GM12878 (cell line): ENCODE measurements at regions not wholly inside any gene's neighbourhood (a gene's known extent, or its start where the extent isn't known, plus 50 kb on each side); places are given as distances from the start of the nearest gene placed in this dataset.

Source experiments
- BHLHE40 ChIP-seq, 2 experiments: fragments of 450-650 bp in 1 of 2; IDR thresholded peaks; 2 replicates each; pipeline ENCODE4 v1.6.1; 2011 to 2017; ENCODE audit warnings: low read depth in 2 of 2, borderline replicate concordance in 1 of 2, improper control_type of control experiment in 1 of 2, low read length in 1 of 2, mild to moderate bottlenecking in 1 of 2
- ZNF217 ChIP-seq: fragments of 450-650 bp; IDR thresholded peaks from 2 replicates; pipeline ENCODE4 v1.6.1; 2017; ENCODE audit warnings: antibody characterized with exemption, mild to moderate bottlenecking
- ZNF622 ChIP-seq: fragments of 450-650 bp; IDR thresholded peaks from 2 replicates; pipeline ENCODE4 v1.6.1; 2017; ENCODE audit warnings: mild to moderate bottlenecking, inconsistent platforms
- TF ChIP-seq, protein P1 (sequence below): fragments of 450-650 bp; IDR thresholded peaks from 2 replicates; pipeline ENCODE4 v1.6.1; 2017; ENCODE audit warnings: mild to moderate bottlenecking, moderate library complexity
- TF ChIP-seq, protein P2 (sequence below): fragments of 150-350 bp; IDR thresholded peaks from 2 replicates; pipeline ENCODE4 v1.6.1; 2016; ENCODE audit warnings: low read depth, low read length
- TF ChIP-seq, protein P3 (sequence below): fragments of 450-650 bp; IDR thresholded peaks from 2 replicates; pipeline ENCODE4 v1.6.1; 2016; ENCODE audit warnings: mild to moderate bottlenecking

DNA sequence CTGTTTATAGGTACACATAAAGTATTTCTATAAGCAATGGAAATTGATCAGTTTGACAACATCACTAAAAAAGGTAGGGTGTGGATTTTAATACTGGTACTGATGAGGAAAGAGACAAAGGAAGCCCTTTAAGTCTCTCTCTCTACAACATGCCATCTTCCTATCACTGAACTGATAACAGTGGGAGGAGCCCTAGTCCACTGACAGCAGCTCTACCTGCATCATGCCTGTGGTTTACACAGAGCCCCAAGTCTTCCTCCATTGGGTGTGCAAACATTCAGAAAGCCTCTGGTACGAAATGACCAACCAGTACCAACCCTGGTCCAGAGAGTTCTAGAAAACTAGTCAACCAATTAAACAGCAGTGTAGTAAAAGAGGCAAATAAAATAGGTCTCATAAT lies 53.4 kb downstream of the KLF12 start (continued):
- TF ChIP-seq, protein P1, sequence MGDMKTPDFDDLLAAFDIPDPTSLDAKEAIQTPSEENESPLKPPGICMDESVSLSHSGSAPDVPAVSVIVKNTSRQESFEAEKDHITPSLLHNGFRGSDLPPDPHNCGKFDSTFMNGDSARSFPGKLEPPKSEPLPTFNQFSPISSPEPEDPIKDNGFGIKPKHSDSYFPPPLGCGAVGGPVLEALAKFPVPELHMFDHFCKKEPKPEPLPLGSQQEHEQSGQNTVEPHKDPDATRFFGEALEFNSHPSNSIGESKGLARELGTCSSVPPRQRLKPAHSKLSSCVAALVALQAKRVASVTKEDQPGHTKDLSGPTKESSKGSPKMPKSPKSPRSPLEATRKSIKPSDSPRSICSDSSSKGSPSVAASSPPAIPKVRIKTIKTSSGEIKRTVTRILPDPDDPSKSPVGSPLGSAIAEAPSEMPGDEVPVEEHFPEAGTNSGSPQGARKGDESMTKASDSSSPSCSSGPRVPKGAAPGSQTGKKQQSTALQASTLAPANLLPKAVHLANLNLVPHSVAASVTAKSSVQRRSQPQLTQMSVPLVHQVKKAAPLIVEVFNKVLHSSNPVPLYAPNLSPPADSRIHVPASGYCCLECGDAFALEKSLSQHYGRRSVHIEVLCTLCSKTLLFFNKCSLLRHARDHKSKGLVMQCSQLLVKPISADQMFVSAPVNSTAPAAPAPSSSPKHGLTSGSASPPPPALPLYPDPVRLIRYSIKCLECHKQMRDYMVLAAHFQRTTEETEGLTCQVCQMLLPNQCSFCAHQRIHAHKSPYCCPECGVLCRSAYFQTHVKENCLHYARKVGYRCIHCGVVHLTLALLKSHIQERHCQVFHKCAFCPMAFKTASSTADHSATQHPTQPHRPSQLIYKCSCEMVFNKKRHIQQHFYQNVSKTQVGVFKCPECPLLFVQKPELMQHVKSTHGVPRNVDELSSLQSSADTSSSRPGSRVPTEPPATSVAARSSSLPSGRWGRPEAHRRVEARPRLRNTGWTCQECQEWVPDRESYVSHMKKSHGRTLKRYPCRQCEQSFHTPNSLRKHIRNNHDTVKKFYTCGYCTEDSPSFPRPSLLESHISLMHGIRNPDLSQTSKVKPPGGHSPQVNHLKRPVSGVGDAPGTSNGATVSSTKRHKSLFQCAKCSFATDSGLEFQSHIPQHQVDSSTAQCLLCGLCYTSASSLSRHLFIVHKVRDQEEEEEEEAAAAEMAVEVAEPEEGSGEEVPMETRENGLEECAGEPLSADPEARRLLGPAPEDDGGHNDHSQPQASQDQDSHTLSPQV, result no peak
- TF ChIP-seq BHLHE40 (IDR thresholded peaks at IDR 0.05; ENCODE audit: borderline replicate concordance in 1 of 2, low read depth in 2 of 2, low read length in 1 of 2) (no peak), ZNF217 (no peak), ZNF622 (no peak)
- TF ChIP-seq, protein P2, sequence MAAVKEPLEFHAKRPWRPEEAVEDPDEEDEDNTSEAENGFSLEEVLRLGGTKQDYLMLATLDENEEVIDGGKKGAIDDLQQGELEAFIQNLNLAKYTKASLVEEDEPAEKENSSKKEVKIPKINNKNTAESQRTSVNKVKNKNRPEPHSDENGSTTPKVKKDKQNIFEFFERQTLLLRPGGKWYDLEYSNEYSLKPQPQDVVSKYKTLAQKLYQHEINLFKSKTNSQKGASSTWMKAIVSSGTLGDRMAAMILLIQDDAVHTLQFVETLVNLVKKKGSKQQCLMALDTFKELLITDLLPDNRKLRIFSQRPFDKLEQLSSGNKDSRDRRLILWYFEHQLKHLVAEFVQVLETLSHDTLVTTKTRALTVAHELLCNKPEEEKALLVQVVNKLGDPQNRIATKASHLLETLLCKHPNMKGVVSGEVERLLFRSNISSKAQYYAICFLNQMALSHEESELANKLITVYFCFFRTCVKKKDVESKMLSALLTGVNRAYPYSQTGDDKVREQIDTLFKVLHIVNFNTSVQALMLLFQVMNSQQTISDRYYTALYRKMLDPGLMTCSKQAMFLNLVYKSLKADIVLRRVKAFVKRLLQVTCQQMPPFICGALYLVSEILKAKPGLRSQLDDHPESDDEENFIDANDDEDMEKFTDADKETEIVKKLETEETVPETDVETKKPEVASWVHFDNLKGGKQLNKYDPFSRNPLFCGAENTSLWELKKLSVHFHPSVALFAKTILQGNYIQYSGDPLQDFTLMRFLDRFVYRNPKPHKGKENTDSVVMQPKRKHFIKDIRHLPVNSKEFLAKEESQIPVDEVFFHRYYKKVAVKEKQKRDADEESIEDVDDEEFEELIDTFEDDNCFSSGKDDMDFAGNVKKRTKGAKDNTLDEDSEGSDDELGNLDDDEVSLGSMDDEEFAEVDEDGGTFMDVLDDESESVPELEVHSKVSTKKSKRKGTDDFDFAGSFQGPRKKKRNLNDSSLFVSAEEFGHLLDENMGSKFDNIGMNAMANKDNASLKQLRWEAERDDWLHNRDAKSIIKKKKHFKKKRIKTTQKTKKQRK, result no peak
- TF ChIP-seq, protein P3, sequence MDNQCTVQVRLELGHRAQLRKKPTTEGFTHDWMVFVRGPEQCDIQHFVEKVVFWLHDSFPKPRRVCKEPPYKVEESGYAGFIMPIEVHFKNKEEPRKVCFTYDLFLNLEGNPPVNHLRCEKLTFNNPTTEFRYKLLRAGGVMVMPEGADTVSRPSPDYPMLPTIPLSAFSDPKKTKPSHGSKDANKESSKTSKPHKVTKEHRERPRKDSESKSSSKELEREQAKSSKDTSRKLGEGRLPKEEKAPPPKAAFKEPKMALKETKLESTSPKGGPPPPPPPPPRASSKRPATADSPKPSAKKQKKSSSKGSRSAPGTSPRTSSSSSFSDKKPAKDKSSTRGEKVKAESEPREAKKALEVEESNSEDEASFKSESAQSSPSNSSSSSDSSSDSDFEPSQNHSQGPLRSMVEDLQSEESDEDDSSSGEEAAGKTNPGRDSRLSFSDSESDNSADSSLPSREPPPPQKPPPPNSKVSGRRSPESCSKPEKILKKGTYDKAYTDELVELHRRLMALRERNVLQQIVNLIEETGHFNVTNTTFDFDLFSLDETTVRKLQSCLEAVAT, result no peak
- TF ChIP-seq, all 136 proteins: peak for 0
